GM04503 (cell line): ENCODE measurements at regions not wholly inside any gene's neighbourhood (a gene's known extent, or its start where the extent isn't known, plus 50 kb on each side); places are given as distances from the start of the nearest gene placed in this dataset.
"Not testable (repeated sequence)": the region's sequence is repeated elsewhere in the genome, so short reads cannot be mapped to it uniquely, and the experiment has no call there.

Experiments used
- DNase-seq: peaks from one replicate; pipeline ENCODE4 v3.0.0-alpha.2; 2012; ENCODE audit warnings: low read depth

- no peak for DNase-seq
Measured at GRCh38 chr18:2223849-2224248, 347.5 kb downstream of the METTL4 start.

- DNase-seq, result no peak
Measured at GRCh38 chr18:2236232-2236631, 335.1 kb downstream of the METTL4 start.

GRCh38 chr18:2237706-2238105 lies 333.6 kb downstream of the METTL4 start:
- DNase-seq, result no peak

- no peak for DNase-seq
Measured at GRCh38 chr18:2240311-2240705, 331.0 kb downstream of the METTL4 start.

- no peak for DNase-seq
Measured at GRCh38 chr18:2244641-2245040, 326.7 kb downstream of the METTL4 start.

- not testable (repeated sequence) for DNase-seq
Measured at GRCh38 chr18:2247101-2247500, 324.2 kb downstream of the METTL4 start.

GRCh38 chr18:2254977-2255376 lies 316.3 kb downstream of the METTL4 start:
- DNase-seq, result no peak

GRCh38 chr18:2256577-2256976 lies 314.7 kb downstream of the METTL4 start:
- DNase-seq, result no peak

DNA sequence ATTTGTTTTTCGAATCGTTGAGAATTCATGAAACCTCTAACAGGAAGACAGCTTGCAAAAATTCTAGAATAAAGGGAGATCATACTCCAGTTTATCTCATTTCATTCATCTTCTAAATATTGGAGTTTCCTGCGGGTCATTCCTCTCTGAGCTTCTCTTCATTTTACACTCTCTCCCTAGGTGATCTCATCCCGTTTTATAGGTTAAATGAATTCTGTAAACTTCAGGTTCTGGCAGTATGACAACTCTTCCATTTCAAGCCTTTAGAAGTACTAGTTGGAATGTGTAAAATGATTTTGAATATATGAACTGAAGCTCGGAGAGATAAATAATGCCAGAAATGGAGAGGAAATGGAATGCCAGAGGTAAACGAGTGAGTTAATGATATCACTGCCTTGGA lies 312.4 kb downstream of the METTL4 start:
- no peak for DNase-seq

- no peak for DNase-seq
Measured at GRCh38 chr18:2263303-2263890, 307.9 kb downstream of the METTL4 start.

DNA sequence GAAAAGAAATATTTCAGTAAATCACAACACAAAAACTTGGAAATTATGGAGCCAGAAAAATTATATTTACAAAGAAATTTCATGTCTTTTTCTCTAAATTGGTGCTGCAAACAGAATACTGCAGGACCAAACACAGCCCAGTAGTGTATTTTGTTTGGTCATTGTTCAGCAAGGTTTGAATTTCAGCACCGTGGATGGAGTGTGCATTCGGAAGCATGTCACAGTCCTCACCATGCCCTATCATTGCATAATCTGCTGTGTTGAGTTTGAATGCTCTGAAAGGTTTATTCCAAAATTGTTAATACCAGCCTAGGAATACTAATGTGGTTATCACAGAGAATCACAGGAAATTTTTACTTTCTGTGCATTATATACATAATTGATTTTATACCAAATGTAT lies 296.7 kb downstream of the METTL4 start:
- DNase-seq, result no peak

- DNase-seq, result no peak
Measured at GRCh38 chr18:2281086-2281485, 290.2 kb downstream of the METTL4 start.

GRCh38 chr18:2281523-2282199 lies 289.6 kb downstream of the METTL4 start:
- DNase-seq, result no peak

DNA sequence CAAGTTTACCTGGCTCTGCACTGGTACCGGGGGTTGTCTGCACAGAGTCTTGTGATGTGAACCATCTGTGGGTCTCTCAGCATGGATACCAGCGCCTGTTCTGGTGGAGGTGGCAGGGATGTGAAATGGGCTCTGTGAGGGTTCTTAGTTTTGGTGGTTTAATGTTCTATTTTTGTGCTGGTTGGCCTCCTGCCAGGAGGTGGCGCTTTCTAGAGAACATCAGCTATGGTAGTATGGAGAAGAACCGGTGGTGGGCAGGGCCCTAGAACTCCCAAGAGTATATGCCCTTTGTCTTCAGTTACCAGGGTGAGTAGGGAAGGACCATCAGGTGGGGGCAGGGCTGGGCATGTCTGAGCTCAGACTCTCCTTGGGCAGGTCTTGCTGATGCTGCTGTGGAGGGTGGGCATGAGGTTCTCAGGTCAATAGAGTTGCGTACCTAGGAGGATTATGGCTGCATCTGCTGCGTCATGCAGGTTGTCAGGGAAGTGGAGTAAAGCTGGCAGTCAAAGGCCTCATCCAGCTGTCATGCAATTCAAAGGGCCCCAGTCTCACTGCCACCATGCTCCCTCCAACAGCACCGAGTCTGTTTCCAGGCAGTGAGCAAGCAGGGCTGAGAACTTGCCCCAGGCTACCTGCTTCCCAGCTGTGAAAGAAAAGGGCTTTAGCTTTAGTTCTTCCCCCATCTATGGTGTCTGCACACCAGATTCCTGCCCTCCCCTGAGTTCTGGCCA lies 278.0 kb downstream of the METTL4 start:
- no peak for DNase-seq

DNA sequence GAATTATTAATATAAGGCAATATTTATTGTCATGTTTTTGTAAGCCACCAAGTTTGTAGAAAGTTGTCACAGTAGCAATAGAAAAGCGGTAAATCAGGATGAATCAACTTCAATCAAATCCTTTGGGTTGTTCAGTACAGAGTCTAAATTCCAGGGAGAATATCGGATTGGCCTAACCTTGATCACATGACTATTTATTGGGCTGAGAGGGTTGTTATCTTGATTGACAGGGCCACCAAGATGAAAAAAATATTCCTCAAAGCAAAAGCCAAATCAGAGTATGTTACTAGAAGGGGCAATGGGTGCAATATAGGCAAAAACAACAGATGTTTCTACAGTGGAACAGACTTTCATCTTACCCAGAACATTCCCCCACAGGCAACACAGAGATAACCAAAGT lies 270.0 kb downstream of the METTL4 start:
- no peak for DNase-seq

GRCh38 chr18:2302012-2302411 lies 269.3 kb downstream of the METTL4 start:
- no peak for DNase-seq

DNA sequence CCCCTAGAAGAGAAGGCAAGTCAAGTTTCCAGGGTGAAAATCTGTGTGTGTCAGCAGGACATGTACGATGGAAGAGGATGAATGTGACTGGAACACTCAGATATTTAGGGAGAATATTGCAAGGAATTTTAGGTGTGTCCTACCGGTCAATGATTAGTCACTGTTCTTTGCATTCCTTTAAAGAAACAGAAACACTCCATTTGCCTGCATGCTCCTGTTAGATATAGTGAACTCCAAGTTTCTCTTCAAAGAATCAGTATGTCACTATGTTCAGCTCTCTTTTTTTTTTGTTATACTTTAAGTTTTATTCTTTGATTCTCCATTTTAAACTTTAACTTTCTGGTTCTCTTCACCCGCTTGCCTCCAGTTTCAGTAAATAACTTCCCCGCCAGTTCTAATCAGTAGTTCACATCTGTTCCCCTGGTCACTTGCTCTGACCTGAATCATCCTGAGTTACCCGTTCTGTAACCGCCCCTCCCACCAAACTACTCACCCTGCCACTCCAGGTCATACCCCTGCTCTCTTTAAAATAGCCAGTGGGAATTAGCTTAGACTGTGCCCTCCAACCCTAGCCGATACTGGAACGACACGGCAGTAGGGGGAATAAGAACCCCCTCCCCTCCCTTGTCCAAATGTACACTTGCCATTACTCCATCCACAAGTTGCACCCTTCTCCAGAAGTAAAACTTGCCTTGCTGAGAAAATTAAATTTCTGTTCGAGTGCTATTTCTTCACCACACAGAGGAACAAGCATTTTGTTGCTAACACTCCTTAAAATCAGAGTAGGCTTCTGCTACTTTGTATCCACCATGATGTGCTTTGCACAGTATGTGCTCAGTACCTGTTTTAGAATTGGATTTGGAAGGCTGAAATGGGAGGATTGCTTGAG lies 268.4 kb downstream of the METTL4 start:
- no peak for DNase-seq

DNA sequence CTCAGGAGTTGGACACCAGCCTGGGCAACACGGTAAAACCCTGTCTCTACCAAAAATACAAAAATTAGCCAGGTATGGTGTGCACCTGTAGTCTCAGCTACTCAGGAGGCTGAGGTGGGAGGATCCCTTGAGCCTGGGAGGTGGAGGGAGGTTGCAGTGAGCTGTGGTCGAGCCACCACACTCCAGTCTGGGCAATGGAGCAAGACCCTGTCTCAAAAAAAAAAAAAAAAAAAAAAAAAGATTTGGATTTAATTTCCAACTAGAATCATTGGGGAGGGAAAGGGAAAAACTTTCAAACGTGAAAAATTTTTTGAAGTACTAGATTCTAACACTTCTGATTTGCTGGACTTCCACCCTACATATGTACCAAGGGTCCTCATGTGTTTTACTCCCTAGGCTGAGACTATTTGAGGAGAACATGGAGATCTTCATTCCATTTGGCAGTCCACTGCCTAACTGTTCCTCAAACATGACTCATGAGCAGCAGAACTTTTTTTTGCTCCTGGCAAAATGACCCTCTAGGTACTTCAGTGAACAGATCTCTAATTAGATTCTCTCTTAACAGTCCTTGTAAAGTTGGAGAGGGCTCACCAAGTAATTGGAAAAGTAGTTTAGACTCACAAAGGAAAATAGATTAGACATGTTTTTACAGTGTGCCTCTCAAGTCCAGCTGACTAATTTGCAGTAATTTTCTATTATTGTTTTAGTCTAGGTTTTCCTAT lies 267.6 kb downstream of the METTL4 start:
- no peak for DNase-seq

- DNase-seq, result no peak
Measured at GRCh38 chr18:2304378-2305175, 266.7 kb downstream of the METTL4 start.

- no peak for DNase-seq
Measured at GRCh38 chr18:2306606-2307005, 264.7 kb downstream of the METTL4 start.

GRCh38 chr18:2310886-2311285 lies 260.4 kb downstream of the METTL4 start:
- DNase-seq, result no peak
